K562 (cell line): ENCODE measurements at regions not wholly inside any gene's neighbourhood (a gene's known extent, or its start where the extent isn't known, plus 50 kb on each side); places are given as distances from the start of the nearest gene placed in this dataset.

Source experiments
- ATAC-seq: fragments of 200-7000 bp; cut with Tn5 transposase; 3 replicates; pipeline ENCODE4 v1.9.1; 2020; ENCODE audit warnings: moderate library complexity
- BruUV-seq: library from RNA; stranded (reverse); fragments of 400-500 nt; replicated peaks from 2 replicates; lab custom pipeline; 2021; lab: Mats Ljungman, UMichigan
- CTCF ChIA-PET: fragments of 300-600 bp; formaldehyde crosslinking; extraction: SDS; loops from one replicate; lab custom pipeline; 2021; ENCODE audit warnings: low intra/inter-chr PET ratio; lab: Yijun Ruan, JAX
- POLR2A ChIA-PET: fragments of 300-600, 350-650 bp; sonication (Branson Sonifier 250); formaldehyde crosslinking; extraction: SDS; loops from one replicate; lab custom pipeline; 2021; ENCODE audit warnings: antibody characterized with exemption, inconsistent platforms; lab: Yijun Ruan, JAX
- DNase-seq, 4 experiments: peaks; one replicate each; pipeline versions ENCODE4 v3.0.0 to v3.0.0-alpha.2; 2011 to 2018; ENCODE audit warnings: low spot score in 3 of 4, mixed read lengths in 3 of 4; ENCODE audit errors: extremely low read depth in 1 of 4
- FAIRE-seq: peaks from 2 replicates; lab custom pipeline; 2011; peaks lifted over from hg19 to GRCh38; lab: Jason Lieb, UNC
- H2AFZ ChIP-seq: 2 replicates; pipeline ENCODE4 v1.6.0; 2011; ENCODE audit warnings: low read depth, low read length, control low read depth, inconsistent platforms
- H3K27ac ChIP-seq: fragments of 200-600 bp; 3 replicates; pipeline ENCODE4 v1.8.0; 2011; ENCODE audit warnings: low read depth, mild to moderate bottlenecking, control low read depth, inconsistent platforms, low read length, moderate library complexity, mixed read lengths; ENCODE audit errors: extremely low read depth
- H3K27me3 ChIP-seq, 2 experiments: fragments of 300-600 bp in 1 of 2; 2 replicates in 1 of 2; 3 replicates in 1 of 2; pipeline versions ENCODE4 v1.6.0 to v1.8.0; 2011; ENCODE audit warnings: inconsistent platforms in 2 of 2, low read length in 2 of 2, mild to moderate bottlenecking in 1 of 2, mixed read lengths in 1 of 2, moderate library complexity in 1 of 2; ENCODE audit not compliant: control insufficient read depth in 2 of 2, insufficient read depth in 2 of 2
- H3K36me3 ChIP-seq: fragments of 300-600 bp; 3 replicates; pipeline ENCODE4 v1.8.0; 2011; ENCODE audit warnings: mild to moderate bottlenecking, low read length, inconsistent platforms; ENCODE audit not compliant: control insufficient read depth, insufficient read depth
- H3K4me1 ChIP-seq, 2 experiments: fragments of 200-600 bp in 1 of 2; replicated peaks in 1 of 2; 2 replicates in 1 of 2; 3 replicates in 1 of 2; pipeline versions ENCODE4 v1.5.1 to v1.8.0; 2011; ENCODE audit warnings: inconsistent platforms in 2 of 2, low read length in 2 of 2, mild to moderate bottlenecking in 1 of 2, mixed read lengths in 1 of 2, moderate library complexity in 1 of 2; ENCODE audit not compliant: control insufficient read depth in 2 of 2, insufficient read depth in 2 of 2
- H3K4me2 ChIP-seq: 2 replicates; pipeline ENCODE4 v1.6.1; 2011; ENCODE audit warnings: low read length, control low read depth, inconsistent platforms, mixed read lengths; ENCODE audit not compliant: insufficient read depth
- H3K4me3 ChIP-seq: fragments of 200-600 bp; sonication (generic), shearing (Covaris generic); 2 replicates; pipeline ENCODE4 v1.5.1; 2016; ENCODE audit warnings: control low read depth, inconsistent platforms
- H3K79me2 ChIP-seq: fragments of 200-600 bp; 3 replicates; pipeline ENCODE4 v1.8.0; 2011; ENCODE audit warnings: low read length, inconsistent platforms; ENCODE audit not compliant: control insufficient read depth, insufficient read depth
- H3K9ac ChIP-seq, 2 experiments: 2 replicates each; pipeline versions ENCODE4 v1.6.0 to v1.6.1; 2011; ENCODE audit warnings: low read depth in 2 of 2, low read length in 2 of 2, control low read depth in 1 of 2, inconsistent platforms in 1 of 2, mild to moderate bottlenecking in 1 of 2, mixed read lengths in 1 of 2; ENCODE audit not compliant: insufficient read depth in 1 of 2
- H3K9me1 ChIP-seq: one replicate; pipeline ENCODE4 v1.6.0; 2011; ENCODE audit warnings: inconsistent platforms, mild to moderate bottlenecking, low read length, moderate library complexity; ENCODE audit not compliant: control insufficient read depth, insufficient read depth
- H3K9me3 ChIP-seq: replicated peaks from 2 replicates; pipeline ENCODE4 v1.5.1; 2011; ENCODE audit warnings: low read depth, low read length, inconsistent platforms; ENCODE audit not compliant: control insufficient read depth, insufficient read depth
- H4K20me1 ChIP-seq: replicated peaks from 2 replicates; pipeline ENCODE4 v1.6.1; 2011; ENCODE audit warnings: low read length, inconsistent platforms, mixed read lengths; ENCODE audit not compliant: control insufficient read depth, insufficient read depth
- CBX3 ChIP-seq, 2 experiments: IDR thresholded peaks; 1 replicate in 1 of 2; 2 replicates in 1 of 2; pipeline ENCODE4 v1.6.1; 2012; ENCODE audit warnings: inconsistent platforms in 2 of 2, low read length in 2 of 2, borderline replicate concordance in 1 of 2, control low read depth in 1 of 2
- CBX8 ChIP-seq: fragments of 200-600 bp; sonication (generic); IDR thresholded peaks from 2 replicates; pipeline ENCODE4 v1.6.1; 2012; ENCODE audit warnings: borderline replicate concordance, mixed run types, low read depth, mild to moderate bottlenecking, moderate library complexity, mixed read lengths, low read length, control low read depth, inconsistent platforms; ENCODE audit not compliant: poor library complexity, severe bottlenecking; ENCODE audit errors: extremely low read depth
- DLX4 ChIP-seq: fragments of 250-450 bp; sonication (Bioruptor Pico); IDR thresholded peaks from 2 replicates; pipeline ENCODE4 v1.6.1; 2021; ENCODE audit warnings: mild to moderate bottlenecking
- E2F1 ChIP-seq: sonication (generic); formaldehyde crosslinking; IDR thresholded peaks from 2 replicates; pipeline ENCODE4 v1.8.1; 2023; ENCODE audit warnings: mild to moderate bottlenecking, missing genetic modification reagents, moderate library complexity
- E2F5 ChIP-seq: sonication (generic); formaldehyde crosslinking; IDR thresholded peaks from 2 replicates; pipeline ENCODE4 v1.8.0; 2022; ENCODE audit warnings: mild to moderate bottlenecking, missing genetic modification reagents
- ESRRA ChIP-seq: fragments of 450-650 bp; IDR thresholded peaks from 2 replicates; pipeline ENCODE4 v1.6.1; 2014; ENCODE audit warnings: low read depth, mild to moderate bottlenecking, moderate library complexity, borderline replicate concordance
- KAT7 ChIP-seq: sonication (generic); formaldehyde crosslinking; IDR thresholded peaks from 2 replicates; pipeline ENCODE4 v1.8.0; 2022; ENCODE audit warnings: missing genetic modification reagents, mild to moderate bottlenecking, borderline replicate concordance
- MAFG ChIP-seq: fragments of 450-650 bp; conservative IDR thresholded peaks from 2 replicates; pipeline ENCODE4 v1.6.1; 2016; ENCODE audit warnings: missing genetic modification characterization, missing compliant biosample characterization
- MCM3 ChIP-seq: fragments of 450-650 bp; IDR thresholded peaks from 2 replicates; pipeline ENCODE4 v1.6.1; 2016
- POLR2AphosphoS2 ChIP-seq: IDR thresholded peaks from 2 replicates; pipeline ENCODE4 v1.6.1; 2012; ENCODE audit warnings: low read length, improper control_type of control experiment
- PRMT5 ChIP-seq: sonication (generic); formaldehyde crosslinking; IDR thresholded peaks from 2 replicates; pipeline ENCODE4 v1.5.0; 2020; ENCODE audit warnings: missing genetic modification reagents
- SREBF1 ChIP-seq: fragments of 150-350 bp; IDR thresholded peaks from 2 replicates; pipeline ENCODE4 v1.6.1; 2014; ENCODE audit warnings: antibody characterized with exemption, low read depth, low read length, borderline replicate concordance
- TRIM24 ChIP-seq, 2 experiments: fragments of 450-650 bp; IDR thresholded peaks; 2 replicates each; pipeline ENCODE4 v1.6.1; 2016
- U2AF2 ChIP-seq: fragments of 200-400 bp; formaldehyde crosslinking; optimal IDR thresholded peaks from 2 replicates; pipeline ENCODE3; 2017; ENCODE audit warnings: low read depth, mild to moderate bottlenecking, low read length
- ZKSCAN8 ChIP-seq: fragments of 200-800 bp; sonication (Bioruptor generic); IDR thresholded peaks from 2 replicates; pipeline ENCODE4 v1.6.1; 2016; ENCODE audit warnings: missing genetic modification characterization, missing compliant biosample characterization
- ZNF830 ChIP-seq: fragments of 250-450 bp; sonication (Bioruptor Pico); IDR thresholded peaks from 2 replicates; pipeline ENCODE4 v1.5.0; 2021; ENCODE audit warnings: mild to moderate bottlenecking
- WGBS: fragments of 100-300 bp; shearing (Covaris generic); methylation state at CpG from one replicate; pipeline ENCODE4 v1.1.6; 2016; ENCODE audit warnings: low coverage, mixed read lengths; ENCODE audit not compliant: insufficient coverage; ENCODE audit errors: missing lambda C conversion rate; 5-methylcytosine and 5-hydroxymethylcytosine counted together
- in situ Hi-C: fragments of 300-500 bp; cut with MboI; formaldehyde crosslinking; loops from 4 replicates; pipeline ENCODE4 v1.15.0; 2018; ENCODE audit warnings: inconsistent platforms, mixed read lengths
- intact Hi-C: fragments of 100-400 bp; cut with micrococcal nuclease; formaldehyde crosslinking; loops from 2 replicates; pipeline ENCODE4 v1.14.2; 2022

GRCh38 chr12:46692606-46693005 lies 133.2 kb downstream of the SLC38A4 start:
- no peak overlapping the region for H3K4me3 ChIP-seq
- no peaks in the 10 kb centered on the region for H3K9me3 ChIP-seq
- 2% methylated on average over 3 of the region's 3 CpGs for WGBS
- H3K79me2 ChIP-seq, result no peaks in the 10 kb centered on the region
- CTCF ChIA-PET, result interaction anchor here (0.7 kb wide), 1 partner anchor 1657 kb away, joined by 4 read pairs; no protein-coding TSS in a partner anchor
- H3K9ac ChIP-seq, result no peak overlapping the region
- no peak for DNase-seq
- POLR2A ChIA-PET, result no interaction called here
- H3K27ac ChIP-seq, result no peak overlapping the region
- no peak for FAIRE-seq
- H2AFZ ChIP-seq, result no peak overlapping the region
- H3K36me3 ChIP-seq, result no peaks in the 10 kb centered on the region
- ATAC-seq, result no peak
- no peak overlapping the region for H3K4me2 ChIP-seq
- H3K27me3 ChIP-seq, result no peaks in the 10 kb centered on the region
- intact Hi-C loops, result no loop called here
- no peaks in the 10 kb centered on the region for H3K9me1 ChIP-seq
- TF ChIP-seq TRIM24 (IDR thresholded peaks at IDR 0.05), result no peak
- no peak for TF ChIP-seq PRMT5
- no peak for TF ChIP-seq CBX8
- no peak for TF ChIP-seq DLX4 (CRISPR knock-in tag)
- TF ChIP-seq E2F1, result no peak
- TF ChIP-seq KAT7, result no peak
- no peak for TF ChIP-seq POLR2AphosphoS2
- no peak for TF ChIP-seq E2F5 (CRISPR knock-in tag)
- no peak for TF ChIP-seq CBX3 (IDR thresholded peaks at IDR 0.05; ENCODE audit: borderline replicate concordance in 1 of 2, low read length in 2 of 2)
- TF ChIP-seq SREBF1, result no peak
- no peak for TF ChIP-seq ZKSCAN8
- no peak for TF ChIP-seq MAFG (tag)
- no peak for TF ChIP-seq ESRRA
- no peak for TF ChIP-seq U2AF2
- TF ChIP-seq ZNF830, result no peak
- no peak for TF ChIP-seq MCM3
- H4K20me1 ChIP-seq, result no peaks in the 10 kb centered on the region
- H3K4me1 ChIP-seq, result no peaks in the 10 kb centered on the region
- in situ Hi-C loops, result no loop called here
- BruUV-seq, result no TSS peak
